ENCODE measurements at regions not wholly inside any gene's neighbourhood (a gene's known extent, or its start where the extent isn't known, plus 50 kb on each side); places are given as distances from the start of the nearest gene placed in this dataset.
"Not testable (repeated sequence)": the region's sequence is repeated elsewhere in the genome, so short reads cannot be mapped to it uniquely, and the experiment has no call there.

- DNase-seq (ENCODE audit: low read depth), result no peak
These were observed 326.0 kb upstream of the NPSR1 start for GRCh38 chr7:34332006-34332405.

- DNase-seq (ENCODE audit: low read depth), result no peak
These were observed 324.8 kb upstream of the NPSR1 start for GRCh38 chr7:34333184-34333583.

GRCh38 chr7:34333925-34334324, 324.1 kb upstream of the NPSR1 start:
- DNase-seq (ENCODE audit: low read depth), result no peak

GRCh38 chr7:34337163-34337562, 320.9 kb upstream of the NPSR1 start:
- DNase-seq (ENCODE audit: low read depth), result no peak

GRCh38 chr7:34338961-34339526, 319.0 kb upstream of the NPSR1 start:
- DNase-seq (ENCODE audit: low read depth), result no peak

- DNase-seq (ENCODE audit: low read depth), result no peak
These were observed 316.7 kb upstream of the NPSR1 start for GRCh38 chr7:34341326-34341725.

GRCh38 chr7:34342387-34342786, 315.6 kb upstream of the NPSR1 start:
- no peak for DNase-seq (ENCODE audit: low read depth)

- DNase-seq (ENCODE audit: low read depth), result no peak
These were observed 314.4 kb upstream of the NPSR1 start for GRCh38 chr7:34343667-34344066.

- no peak for DNase-seq (ENCODE audit: low read depth)
These were observed 304.0 kb upstream of the NPSR1 start for GRCh38 chr7:34354011-34354410.

GRCh38 chr7:34354899-34355298, 303.1 kb upstream of the NPSR1 start:
- DNase-seq (ENCODE audit: low read depth), result no peak

GRCh38 chr7:34357068-34357467, 300.9 kb upstream of the NPSR1 start:
- DNase-seq (ENCODE audit: low read depth), result no peak

- DNase-seq (ENCODE audit: low read depth), result no peak
These were observed 300.1 kb upstream of the NPSR1 start for GRCh38 chr7:34357946-34358345.

- not testable (repeated sequence) for DNase-seq (ENCODE audit: low read depth)
These were observed 299.4 kb upstream of the NPSR1 start for GRCh38 chr7:34358578-34358977.

- no peak for DNase-seq (ENCODE audit: low read depth)
These were observed 296.3 kb upstream of the NPSR1 start for GRCh38 chr7:34361663-34362250.

GRCh38 chr7:34362621-34363020, 295.4 kb upstream of the NPSR1 start:
- DNase-seq (ENCODE audit: low read depth), result no peak

- no peak for DNase-seq (ENCODE audit: low read depth)
These were observed 293.9 kb upstream of the NPSR1 start for GRCh38 chr7:34364130-34364529.

GRCh38 chr7:34365011-34365410, 293.0 kb upstream of the NPSR1 start:
- DNase-seq (ENCODE audit: low read depth), result no peak

GRCh38 chr7:34365611-34366010, 292.4 kb upstream of the NPSR1 start:
- no peak for DNase-seq (ENCODE audit: low read depth)

GRCh38 chr7:34371922-34372321, 286.1 kb upstream of the NPSR1 start:
- no peak for DNase-seq (ENCODE audit: low read depth)

GRCh38 chr7:34373940-34374339, 284.1 kb upstream of the NPSR1 start:
- DNase-seq (ENCODE audit: low read depth), result no peak

- no peak for DNase-seq (ENCODE audit: low read depth)
These were observed 275.7 kb upstream of the NPSR1 start for GRCh38 chr7:34382166-34382893.

GRCh38 chr7:34385384-34385783, 272.6 kb upstream of the NPSR1 start:
- DNase-seq (ENCODE audit: low read depth), result no peak

- DNase-seq (ENCODE audit: low read depth), result no peak
These were observed 268.5 kb upstream of the NPSR1 start for GRCh38 chr7:34389332-34390078.
